KMS-11 (cell line): ENCODE measurements at regions not wholly inside any gene's neighbourhood (a gene's known extent, or its start where the extent isn't known, plus 50 kb on each side); places are given as distances from the start of the nearest gene placed in this dataset.

Experiments
- H2AFZ ChIP-seq: fragments of 200-600 bp; sonication (generic); 2 replicates; pipeline ENCODE4 v1.6.1; 2016; ENCODE audit warnings: antibody characterized with exemption, mixed run types, low read depth
- H3K27ac ChIP-seq: fragments of 200-600 bp; sonication (generic); 2 replicates; pipeline ENCODE4 v1.6.1; 2016; ENCODE audit warnings: mild to moderate bottlenecking, mixed run types
- H3K27me3 ChIP-seq: fragments of 200-600 bp; sonication (generic); 2 replicates; pipeline ENCODE4 v1.6.1; 2017; ENCODE audit warnings: mild to moderate bottlenecking, low read depth, mixed run types, moderate library complexity; ENCODE audit not compliant: insufficient read depth
- H3K36me3 ChIP-seq: fragments of 200-600 bp; sonication (generic); 2 replicates; pipeline ENCODE4 v1.6.1; 2017; ENCODE audit warnings: mild to moderate bottlenecking, mixed run types; ENCODE audit not compliant: insufficient read depth
- H3K4me1 ChIP-seq: fragments of 200-600 bp; sonication (generic); 2 replicates; pipeline ENCODE4 v1.6.1; 2016; ENCODE audit warnings: mild to moderate bottlenecking, low read depth, mixed run types; ENCODE audit not compliant: poor library complexity, severe bottlenecking
- H3K4me2 ChIP-seq: fragments of 200-600 bp; sonication (generic); 2 replicates; pipeline ENCODE4 v1.7.0; 2016; ENCODE audit warnings: mild to moderate bottlenecking, mixed run types
- H3K4me3 ChIP-seq: fragments of 200-600 bp; sonication (generic); IDR thresholded peaks from 2 replicates; pipeline ENCODE4 v1.6.1; 2017; ENCODE audit warnings: low read depth, low read length, mixed read lengths; ENCODE audit not compliant: insufficient read depth
- H3K79me2 ChIP-seq: fragments of 200-600 bp; sonication (generic); 2 replicates; pipeline ENCODE4 v1.6.1; 2016; ENCODE audit warnings: low read depth, mixed run types; ENCODE audit not compliant: insufficient read depth
- H3K9ac ChIP-seq: fragments of 200-600 bp; sonication (generic); 2 replicates; pipeline ENCODE4 v1.6.1; 2016; ENCODE audit warnings: mild to moderate bottlenecking, mixed run types
- H4K20me1 ChIP-seq: fragments of 200-600 bp; sonication (generic); 2 replicates; pipeline ENCODE4 v1.6.1; 2016; ENCODE audit warnings: mild to moderate bottlenecking, mixed run types; ENCODE audit not compliant: insufficient read depth
- CTCF ChIP-seq: fragments of 200-600 bp; sonication (generic); conservative IDR thresholded peaks from 2 replicates; pipeline ENCODE4 v1.6.1; 2017; ENCODE audit warnings: low read depth, mild to moderate bottlenecking, antibody characterized with exemption, low read length, moderate library complexity, mixed read lengths

DNA sequence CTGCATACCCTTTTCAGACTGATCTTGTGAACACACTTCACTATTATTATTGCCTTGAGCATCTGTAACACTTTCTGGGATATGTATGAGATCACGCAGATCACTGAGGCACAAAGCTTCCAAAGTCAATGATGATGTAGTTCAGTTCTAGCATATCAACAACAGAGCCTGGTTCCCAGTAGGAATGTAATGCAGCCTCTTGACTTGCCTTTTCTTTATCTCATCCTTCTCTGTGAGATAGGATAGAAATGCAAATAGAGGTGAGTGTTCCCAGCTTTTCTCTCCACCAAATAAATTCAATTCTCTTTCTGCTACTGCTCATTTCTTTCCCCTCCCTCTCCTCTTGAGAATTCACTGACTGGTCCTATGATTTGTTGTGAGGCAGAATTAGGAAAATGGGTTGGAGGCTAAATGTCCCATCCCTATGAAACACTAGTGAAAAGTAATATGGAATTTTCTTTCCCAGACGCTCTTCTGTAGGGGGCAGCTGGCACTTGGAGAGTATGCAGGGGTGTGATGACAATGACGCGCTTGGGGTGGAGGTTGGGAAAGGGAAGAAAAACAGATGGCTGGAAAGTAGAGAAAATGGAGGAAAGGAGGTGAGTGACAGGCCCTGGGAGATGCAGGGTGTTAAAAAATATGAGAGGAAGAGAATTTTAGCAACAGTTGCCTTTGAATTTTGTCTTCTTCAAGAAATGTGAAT is 96.0 kb upstream of the TMTC1 start:
- Histone ChIP-seq H3K4me1 (no peaks in the 10 kb centered on the region), H3K36me3 (no peaks in the 10 kb centered on the region), H3K27me3 (no peaks in the 10 kb centered on the region), H3K4me2 (no peak overlapping the region), H3K4me3 (no peak overlapping the region), H4K20me1 (no peaks in the 10 kb centered on the region), H3K79me2 (no peaks in the 10 kb centered on the region), H3K27ac (no peak overlapping the region), H3K9ac (no peak overlapping the region), H2AFZ (no peak overlapping the region)
- no peak for TF ChIP-seq CTCF

GRCh38 chr12:29869946-29870345 is 86.2 kb upstream of the TMTC1 start:
- Histone ChIP-seq H3K79me2 (no peaks in the 10 kb centered on the region), H3K36me3 (no peaks in the 10 kb centered on the region; the same call in 1 of the 2 replicates), H3K4me3 (no peak overlapping the region), H3K27me3 (no peaks in the 10 kb centered on the region), H3K9ac (no peak overlapping the region), H2AFZ (no peak overlapping the region), H3K4me1 (no peaks in the 10 kb centered on the region), H3K27ac (no peak overlapping the region), H3K4me2 (no peak overlapping the region), H4K20me1 (no peaks in the 10 kb centered on the region)
- TF ChIP-seq CTCF = no peak

- no peak for TF ChIP-seq CTCF
- no peak overlapping the region for H3K4me3 ChIP-seq
- H3K36me3 ChIP-seq = no peaks in the 10 kb centered on the region; the same call in 1 of the 2 replicates
Measured at GRCh38 chr12:29867823-29868222, 84.1 kb upstream of the TMTC1 start.

GRCh38 chr12:29863665-29864064 is 79.9 kb upstream of the TMTC1 start:
- no peak overlapping the region for H3K4me2 ChIP-seq
- H3K27me3 ChIP-seq = no peaks in the 10 kb centered on the region
- H4K20me1 ChIP-seq = no peaks in the 10 kb centered on the region
- no peak overlapping the region for H3K27ac ChIP-seq
- no peak overlapping the region for H3K9ac ChIP-seq
- H2AFZ ChIP-seq = no peak overlapping the region
- no peaks in the 10 kb centered on the region for H3K4me1 ChIP-seq
- H3K36me3 ChIP-seq = no peaks in the 10 kb centered on the region
- no peak overlapping the region for H3K4me3 ChIP-seq
- TF ChIP-seq CTCF = no peak
- no peaks in the 10 kb centered on the region for H3K79me2 ChIP-seq

More at GRCh38 chr12:29867823-29868222, 84.1 kb upstream of the TMTC1 start:
- Histone ChIP-seq H3K4me2 (no peak overlapping the region), H3K27ac (no peak overlapping the region), H2AFZ (no peak overlapping the region), H3K27me3 (no peaks in the 10 kb centered on the region), H4K20me1 (no peaks in the 10 kb centered on the region), H3K4me1 (no peaks in the 10 kb centered on the region), H3K9ac (no peak overlapping the region), H3K79me2 (no peaks in the 10 kb centered on the region)
